ENCODE measurements at regions not wholly inside any gene's neighbourhood (a gene's known extent, or its start where the extent isn't known, plus 50 kb on each side); places are given as distances from the start of the nearest gene placed in this dataset.

- DNase-seq: no peak
- Mint-ChIP-seq H3K9me3 (no peaks in the 10 kb centered on the region), H3K27ac (no peak overlapping the region), H3K4me3 (no peak overlapping the region), H3K4me1 (no peaks in the 10 kb centered on the region), H3K27me3 (ENCODE audit: insufficient read depth) (no peaks in the 10 kb centered on the region), H3K36me3 (ENCODE audit: low read depth) (no peaks in the 10 kb centered on the region)
- H3K36me3 ChIP-seq (ENCODE audit: control insufficient read depth, insufficient read depth, low read length): no peaks in the 10 kb centered on the region
- no peaks in the 10 kb centered on the region for H3K27me3 ChIP-seq (ENCODE audit: control insufficient read depth, insufficient read depth, low read length, poor library complexity, severe bottlenecking)
- no peaks in the 10 kb centered on the region for H3K9me3 ChIP-seq (ENCODE audit: control insufficient read depth, low read length)
- H3K4me1 ChIP-seq (ENCODE audit: control insufficient read depth, insufficient read depth, low read length): no peaks in the 10 kb centered on the region
- no peak for TF ChIP-seq CTCF (conservative IDR thresholded peaks at IDR 0.05)
- no peak overlapping the region for H3K4me3 ChIP-seq (ENCODE audit: low read length)
- H3K9ac ChIP-seq (ENCODE audit: extremely low read depth, low read length, poor library complexity, severe bottlenecking): no peak overlapping the region
- H3K27ac ChIP-seq (ENCODE audit: low read depth, low read length): no peak overlapping the region
Measured at GRCh38 chr6:45789238-45789637, 226.4 kb downstream of the CLIC5 start.

- no peak overlapping the region for H3K27ac ChIP-seq (ENCODE audit: low read depth, low read length)
- no peak for DNase-seq
- Mint-ChIP-seq H3K27ac (no peak overlapping the region), H3K4me1 (no peaks in the 10 kb centered on the region), H3K4me3 (no peak overlapping the region), H3K36me3 (ENCODE audit: low read depth) (no peaks in the 10 kb centered on the region), H3K27me3 (ENCODE audit: insufficient read depth) (no peaks in the 10 kb centered on the region), H3K9me3 (no peaks in the 10 kb centered on the region)
- H3K27me3 ChIP-seq (ENCODE audit: control insufficient read depth, insufficient read depth, low read length, poor library complexity, severe bottlenecking): no peaks in the 10 kb centered on the region
- H3K4me3 ChIP-seq (ENCODE audit: low read length): no peak overlapping the region
- TF ChIP-seq CTCF (conservative IDR thresholded peaks at IDR 0.05): no peak
- 91 to 100% methylated on average over 2 to 3 of the region's 3 CpGs for WGBS, 2 experiments (ENCODE audit: insufficient coverage in 1 of 2, insufficient read length in 1 of 2)
- no peak overlapping the region for H3K9ac ChIP-seq (ENCODE audit: extremely low read depth, low read length, poor library complexity, severe bottlenecking)
- H3K4me1 ChIP-seq (ENCODE audit: control insufficient read depth, insufficient read depth, low read length): no peaks in the 10 kb centered on the region
- no peaks in the 10 kb centered on the region for H3K9me3 ChIP-seq (ENCODE audit: control insufficient read depth, low read length)
- no peaks in the 10 kb centered on the region for H3K36me3 ChIP-seq (ENCODE audit: control insufficient read depth, insufficient read depth, low read length)
Measured at GRCh38 chr6:45787384-45787783, 228.3 kb downstream of the CLIC5 start.

DNA sequence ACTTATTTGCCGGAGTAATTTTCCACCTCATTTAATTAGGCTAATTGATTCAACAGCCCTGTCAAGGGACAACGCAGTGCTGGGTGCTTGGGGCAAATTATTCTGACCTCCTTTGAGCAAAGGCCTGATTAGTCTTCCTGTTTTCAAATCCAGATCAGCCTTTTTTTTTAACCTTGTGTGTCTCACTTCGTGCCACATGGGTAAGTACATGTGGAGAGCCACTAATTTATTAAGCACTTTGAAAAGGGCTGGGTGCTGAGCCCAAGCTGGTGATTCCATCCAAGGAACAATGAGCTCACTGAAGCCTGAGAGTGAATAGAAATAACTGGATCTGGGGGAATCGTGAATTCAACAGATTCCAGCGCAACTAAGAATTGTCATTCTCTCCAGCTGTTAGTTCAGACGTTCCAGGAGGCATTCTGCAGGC lies 229.3 kb downstream of the CLIC5 start:
- Histone ChIP-seq H3K9me3 (ENCODE audit: control insufficient read depth, low read length) (no peaks in the 10 kb centered on the region), H3K27me3 (ENCODE audit: control insufficient read depth, insufficient read depth, low read length, poor library complexity, severe bottlenecking) (no peaks in the 10 kb centered on the region), H3K36me3 (ENCODE audit: control insufficient read depth, insufficient read depth, low read length) (no peaks in the 10 kb centered on the region), H3K27ac (ENCODE audit: low read depth, low read length) (no peak overlapping the region), H3K9ac (ENCODE audit: extremely low read depth, low read length, poor library complexity, severe bottlenecking) (no peak overlapping the region), H3K4me1 (ENCODE audit: control insufficient read depth, insufficient read depth, low read length) (no peaks in the 10 kb centered on the region), H3K4me3 (ENCODE audit: low read length) (no peak overlapping the region)
- Mint-ChIP-seq H3K4me1 (no peaks in the 10 kb centered on the region), H3K36me3 (ENCODE audit: low read depth) (no peaks in the 10 kb centered on the region), H3K27me3 (ENCODE audit: insufficient read depth) (no peaks in the 10 kb centered on the region), H3K9me3 (no peaks in the 10 kb centered on the region), H3K27ac (no peak overlapping the region), H3K4me3 (no peak overlapping the region)
- TF ChIP-seq CTCF (conservative IDR thresholded peaks at IDR 0.05): no peak
- WGBS, 2 experiments (ENCODE audit: insufficient coverage in 1 of 2, insufficient read length in 1 of 2): 79 to 93% methylated on average over 6 of the region's 6 CpGs
- DNase-seq: no peak
